GM23338 (cell line): ENCODE measurements at regions not wholly inside any gene's neighbourhood (a gene's known extent, or its start where the extent isn't known, plus 50 kb on each side); places are given as distances from the start of the nearest gene placed in this dataset.

Experiments
- ATAC-seq: fragments of 200-7000 bp; cut with Tn5 transposase; 3 replicates; pipeline ENCODE4 v1.9.1; 2020
- DNase-seq: peaks from one replicate; pipeline ENCODE4 v3.0.0-alpha.2; 2015; ENCODE audit warnings: low spot score
- H2AFZ ChIP-seq: fragments of 200-600 bp; sonication (generic); 2 replicates; pipeline ENCODE4 v1.8.0; 2016; ENCODE audit warnings: antibody characterized with exemption, mild to moderate bottlenecking, moderate library complexity
- H3F3A ChIP-seq: fragments of 200-600 bp; sonication (generic); replicated peaks from 2 replicates; pipeline ENCODE4 v1.8.0; 2017; ENCODE audit warnings: antibody characterized with exemption, mixed run types, low read depth
- H3K27ac ChIP-seq: fragments of 200-600 bp; sonication (generic); 2 replicates; pipeline ENCODE4 v1.6.1; 2016; ENCODE audit warnings: low read depth
- H3K27me3 ChIP-seq: fragments of 200-600 bp; sonication (generic); 2 replicates; pipeline ENCODE4 v1.8.0; 2016; ENCODE audit warnings: mild to moderate bottlenecking, mixed run types, moderate library complexity; ENCODE audit not compliant: insufficient read depth
- H3K36me3 ChIP-seq: fragments of 200-600 bp; sonication (generic); 2 replicates; pipeline ENCODE4 v1.8.0; 2016; ENCODE audit warnings: mild to moderate bottlenecking; ENCODE audit not compliant: insufficient read depth
- H3K4me1 ChIP-seq: fragments of 200-600 bp; sonication (generic); 2 replicates; pipeline ENCODE4 v1.8.0; 2016; ENCODE audit warnings: mild to moderate bottlenecking, moderate library complexity; ENCODE audit not compliant: insufficient read depth
- H3K4me2 ChIP-seq: fragments of 200-600 bp; sonication (generic); 2 replicates; pipeline ENCODE4 v1.7.1; 2017; ENCODE audit warnings: mixed run types
- H3K4me3 ChIP-seq: fragments of 200-600 bp; sonication (generic); 2 replicates; pipeline ENCODE4 v1.6.1; 2016; ENCODE audit warnings: mixed run types
- H3K79me2 ChIP-seq: fragments of 200-600 bp; sonication (generic); replicated peaks from 2 replicates; pipeline ENCODE4 v1.8.0; 2017; ENCODE audit warnings: mild to moderate bottlenecking; ENCODE audit not compliant: insufficient read depth
- H3K9me2 ChIP-seq: fragments of 200-600 bp; sonication (generic); 2 replicates; pipeline ENCODE4 v1.8.0; 2017; ENCODE audit not compliant: insufficient read depth
- H4K20me1 ChIP-seq: fragments of 200-600 bp; sonication (generic); replicated peaks from 2 replicates; pipeline ENCODE4 v1.8.0; 2017; ENCODE audit warnings: mild to moderate bottlenecking; ENCODE audit not compliant: insufficient read depth
- H3K27ac Mint-ChIP-seq: 2 replicates; pipeline ENCODE4 v1.8.0; 2020; ENCODE audit warnings: inconsistent platforms, mild to moderate bottlenecking, moderate library complexity, mixed read lengths
- H3K27me3 Mint-ChIP-seq: 3 replicates; pipeline ENCODE4 v1.8.0; 2022; ENCODE audit warnings: low read depth, mild to moderate bottlenecking, moderate library complexity, mixed read lengths, inconsistent platforms; ENCODE audit not compliant: insufficient read depth, poor library complexity
- H3K36me3 Mint-ChIP-seq: 3 replicates; pipeline ENCODE4 v1.8.0; 2021; ENCODE audit warnings: low read depth, mild to moderate bottlenecking, inconsistent platforms, moderate library complexity, mixed read lengths
- H3K4me1 Mint-ChIP-seq: 3 replicates; pipeline ENCODE4 v1.8.0; 2020; ENCODE audit warnings: mild to moderate bottlenecking, inconsistent platforms, mixed read lengths
- H3K4me3 Mint-ChIP-seq: 3 replicates; pipeline ENCODE4 v1.8.0; 2021; ENCODE audit warnings: moderate library complexity, mild to moderate bottlenecking, inconsistent platforms, mixed read lengths
- H3K9me3 Mint-ChIP-seq: 3 replicates; pipeline ENCODE4 v1.8.0; 2020; ENCODE audit warnings: moderate library complexity, mild to moderate bottlenecking, inconsistent platforms, mixed read lengths
- ETS1 ChIP-seq: IDR thresholded peaks from 2 replicates; pipeline ENCODE4 v1.6.1; 2016; ENCODE audit warnings: antibody characterized with exemption
- EZH2 ChIP-seq: fragments of 200-600 bp; sonication (generic); IDR thresholded peaks from one replicate; pipeline ENCODE4 v1.8.0; 2017; ENCODE audit warnings: antibody characterized with exemption, mild to moderate bottlenecking, low read depth; ENCODE audit not compliant: unreplicated experiment
- EZH2phosphoT487 ChIP-seq: fragments of 200-600 bp; sonication (generic); IDR thresholded peaks from one replicate; pipeline ENCODE4 v1.8.1; 2018; ENCODE audit warnings: antibody characterized with exemption; ENCODE audit not compliant: unreplicated experiment
- POLR2AphosphoS5 ChIP-seq: IDR thresholded peaks from 2 replicates; pipeline ENCODE4 v1.6.1; 2016; ENCODE audit warnings: antibody characterized with exemption, low read depth
- STAT1 ChIP-seq: IDR thresholded peaks from one replicate; pipeline ENCODE4 v1.6.1; 2016; ENCODE audit warnings: antibody characterized with exemption; ENCODE audit not compliant: unreplicated experiment
- ZNF114 ChIP-seq: fragments of 250-450 bp; sonication (Bioruptor Pico); IDR thresholded peaks from 2 replicates; pipeline ENCODE4 v1.5.0; 2020; ENCODE audit warnings: mild to moderate bottlenecking, moderate library complexity
- ZNF331 ChIP-seq: fragments of 250-450 bp; sonication (Bioruptor Pico); IDR thresholded peaks from 2 replicates; pipeline ENCODE4 v1.5.0; 2020; ENCODE audit warnings: low read depth, mild to moderate bottlenecking, moderate library complexity
- ZNF462 ChIP-seq: fragments of 250-450 bp; sonication (Bioruptor Pico); IDR thresholded peaks from 2 replicates; pipeline ENCODE4 v1.5.0; 2020; ENCODE audit warnings: mild to moderate bottlenecking, moderate library complexity

- TF ChIP-seq ZNF462 (no peak), EZH2phosphoT487 (no peak)
Measured at GRCh38 chr13:108137176-108137575, 78.2 kb downstream of the LIG4 start (continued).

- no peak overlapping the region for H2AFZ ChIP-seq
- H3K36me3 ChIP-seq, result no peaks in the 10 kb centered on the region
- H3K4me1 ChIP-seq, result no peaks in the 10 kb centered on the region
- no peaks in the 10 kb centered on the region for H3K36me3 Mint-ChIP-seq
- H3K9me3 Mint-ChIP-seq, result no peaks in the 10 kb centered on the region
- ATAC-seq (no peak), DNase-seq (no peak)
- no peak overlapping the region for H3K4me3 ChIP-seq
- no peak overlapping the region for H3K4me2 ChIP-seq
- H3K27ac ChIP-seq, result no peak overlapping the region
- no peaks in the 10 kb centered on the region for H3K79me2 ChIP-seq
- H3K4me3 Mint-ChIP-seq, result no peak overlapping the region
- no peaks in the 10 kb centered on the region for H3K27me3 Mint-ChIP-seq
- no peaks in the 10 kb centered on the region for H3K27me3 ChIP-seq
- H3F3A ChIP-seq, result no peaks in the 10 kb centered on the region
- H3K4me1 Mint-ChIP-seq, result no peaks in the 10 kb centered on the region
- H3K27ac Mint-ChIP-seq, result no peak overlapping the region
- H3K9me2 ChIP-seq, result no peaks in the 10 kb centered on the region
- no peaks in the 10 kb centered on the region for H4K20me1 ChIP-seq
- no peak for TF ChIP-seq ZNF114 (CRISPR knock-in tag)
Measured at GRCh38 chr13:108127406-108127805, 87.9 kb downstream of the LIG4 start.

GRCh38 chr13:108126056-108126455 lies 89.3 kb downstream of the LIG4 start:
- ATAC-seq, result no peak
- Histone ChIP-seq H3K4me1 (no peaks in the 10 kb centered on the region), H3K4me3 (no peak overlapping the region), H3K79me2 (no peaks in the 10 kb centered on the region), H3K36me3 (no peaks in the 10 kb centered on the region), H3K27ac (no peak overlapping the region), H3K4me2 (no peak overlapping the region), H4K20me1 (no peaks in the 10 kb centered on the region), H3K9me2 (no peaks in the 10 kb centered on the region), H3F3A (no peaks in the 10 kb centered on the region), H2AFZ (no peak overlapping the region), H3K27me3 (no peaks in the 10 kb centered on the region)
- no peak for DNase-seq
- no peaks in the 10 kb centered on the region for H3K4me1 Mint-ChIP-seq
- H3K36me3 Mint-ChIP-seq, result no peaks in the 10 kb centered on the region
- H3K27me3 Mint-ChIP-seq, result no peaks in the 10 kb centered on the region
- H3K4me3 Mint-ChIP-seq, result no peak overlapping the region
- no peaks in the 10 kb centered on the region for H3K9me3 Mint-ChIP-seq
- no peak overlapping the region for H3K27ac Mint-ChIP-seq
- no peak for TF ChIP-seq EZH2phosphoT487
- no peak for TF ChIP-seq EZH2
- no peak for TF ChIP-seq ZNF114 (CRISPR knock-in tag)
- TF ChIP-seq ETS1, result no peak
- no peak for TF ChIP-seq POLR2AphosphoS5
- TF ChIP-seq STAT1, result no peak
- TF ChIP-seq ZNF331 (CRISPR knock-in tag), result no peak
